ENCODE measurements at regions not wholly inside any gene's neighbourhood (a gene's known extent, or its start where the extent isn't known, plus 50 kb on each side); places are given as distances from the start of the nearest gene placed in this dataset.
A peak's percentile ranks its signal among the peaks of the same experiment; 100 is the strongest.

- TF ChIP-seq ZC3H4 (CRISPR knock-in tag; IDR thresholded peaks at IDR 0.05; ENCODE audit: borderline replicate concordance) (no peak), GTF2F1 (IDR thresholded peaks at IDR 0.05; ENCODE audit: low read length) (no peak), ISL2 (CRISPR knock-in tag; IDR thresholded peaks at IDR 0.05) (no peak), EP300 (IDR thresholded peaks at IDR 0.05; ENCODE audit: low read depth in 2 of 2, low read length in 2 of 2) (no peak), EP300 (CRISPR knock-in tag; IDR thresholded peaks at IDR 0.05; ENCODE audit: borderline replicate concordance) (no peak), ZNF407 (CRISPR knock-in tag; IDR thresholded peaks at IDR 0.05; ENCODE audit: not compliant biosample characterization) (no peak), NCOR1 (IDR thresholded peaks at IDR 0.05; ENCODE audit: borderline replicate concordance, low read length) (no peak), POLR2AphosphoS5 (IDR thresholded peaks at IDR 0.05; ENCODE audit: low read depth, low read length) (no peak), CHD2 (IDR thresholded peaks at IDR 0.05; ENCODE audit: low read depth, low read length) (no peak), CTCF (CRISPR knock-in tag; IDR thresholded peaks at IDR 0.05) (0 out of 2 replicates have a peak, but pooled peaks have one; percentile 17), ATF3 (CRISPR knock-in tag; IDR thresholded peaks at IDR 0.05) (no peak), CHD4 (IDR thresholded peaks at IDR 0.05; ENCODE audit: borderline replicate concordance, low read length) (no peak)
Measured at GRCh38 chr12:44960856-44961255, 84.7 kb upstream of the NELL2 start.
